ENCODE measurements at regions not wholly inside any gene's neighbourhood (a gene's known extent, or its start where the extent isn't known, plus 50 kb on each side); places are given as distances from the start of the nearest gene placed in this dataset.
A peak's percentile ranks its signal among the peaks of the same experiment; 100 is the strongest.

GRCh38 chr3:178419071-178419470, 117.2 kb upstream of the KCNMB2 start:
- no peaks in the 10 kb centered on the region for H3K27me3 ChIP-seq
- intact Hi-C loops (cut with DNase I): no loop called here
- no peak overlapping the region for H3K4me3 ChIP-seq
- H3K9me3 ChIP-seq: no peaks in the 10 kb centered on the region
- 37% methylated on average over 4 of the region's 4 CpGs for WGBS
- peak overlapping the region in 2 of 4 donors; percentile 12 to 53 for H3K27ac ChIP-seq (replicated peaks in 1 of 4)
- no peaks in the 10 kb centered on the region for H3K36me3 ChIP-seq
- peaks cover 0 to 12% (median 10%) of the 10 kb centered on the region in 4 donors for H3K4me1 ChIP-seq
- TF ChIP-seq CTCF (IDR thresholded peaks at IDR 0.05) (no peak), POLR2AphosphoS5 (IDR thresholded peaks at IDR 0.05) (no peak), EP300 (IDR thresholded peaks at IDR 0.05) (no peak), POLR2A (IDR thresholded peaks at IDR 0.05; ENCODE audit: low read depth) (no peak)
- no peak for DNase-seq (ENCODE audit: extremely low spot score)

- DNase-seq (ENCODE audit: extremely low spot score): no peak
- Histone ChIP-seq H3K27me3 (no peaks in the 10 kb centered on the region), H3K4me3 (no peak overlapping the region), H3K9me3 (no peaks in the 10 kb centered on the region), H3K4me1 (peaks cover 0 to 12% (median 10%) of the 10 kb centered on the region in 4 donors), H3K27ac (replicated peaks in 1 of 4) (no peak overlapping the region), H3K36me3 (no peaks in the 10 kb centered on the region)
- no peak for TF ChIP-seq CTCF (IDR thresholded peaks at IDR 0.05)
- TF ChIP-seq EP300 (IDR thresholded peaks at IDR 0.05): no peak
- TF ChIP-seq POLR2A (IDR thresholded peaks at IDR 0.05; ENCODE audit: low read depth): no peak
- no peak for TF ChIP-seq POLR2AphosphoS5 (IDR thresholded peaks at IDR 0.05)
- intact Hi-C loops (cut with DNase I): no loop called here
- 74% methylated on average over 1 of the region's 1 CpG for WGBS
Observed at GRCh38 chr3:178420033-178420432, 116.2 kb upstream of the KCNMB2 start.

DNA sequence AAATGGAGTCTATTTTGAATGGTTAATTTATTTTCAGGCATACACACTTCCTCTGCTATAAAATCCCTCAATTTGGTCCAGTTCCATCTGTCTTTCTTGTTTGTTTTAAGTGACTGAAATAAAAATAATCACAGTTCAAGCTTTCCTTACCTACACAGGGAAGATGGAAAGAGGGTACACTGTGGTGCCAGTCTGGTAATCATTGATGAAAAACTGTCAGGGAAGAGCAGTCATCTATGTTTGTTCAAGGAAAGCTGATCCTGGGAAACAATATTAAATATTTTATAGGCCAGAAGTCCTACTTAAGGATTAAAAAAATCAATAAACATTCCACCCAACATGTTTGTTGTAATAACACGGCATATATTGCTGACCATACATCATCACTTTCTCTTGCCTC, 115.2 kb upstream of the KCNMB2 start:
- Histone ChIP-seq H3K36me3 (no peaks in the 10 kb centered on the region), H3K9me3 (no peaks in the 10 kb centered on the region), H3K27me3 (no peaks in the 10 kb centered on the region), H3K27ac (replicated peaks in 1 of 4) (no peak overlapping the region), H3K4me1 (peaks cover 0 to 12% (median 10%) of the 10 kb centered on the region in 4 donors), H3K4me3 (no peak overlapping the region)
- 71% methylated on average over 1 of the region's 1 CpG for WGBS
- intact Hi-C loops (cut with DNase I): no loop called here
- TF ChIP-seq POLR2A (IDR thresholded peaks at IDR 0.05; ENCODE audit: low read depth): no peak
- no peak for TF ChIP-seq EP300 (IDR thresholded peaks at IDR 0.05)
- TF ChIP-seq CTCF (IDR thresholded peaks at IDR 0.05): no peak
- no peak for TF ChIP-seq POLR2AphosphoS5 (IDR thresholded peaks at IDR 0.05)
- no peak for DNase-seq (ENCODE audit: extremely low spot score)

GRCh38 chr3:178422406-178422805, 113.8 kb upstream of the KCNMB2 start:
- H3K27me3 ChIP-seq: no peaks in the 10 kb centered on the region
- H3K9me3 ChIP-seq: no peaks in the 10 kb centered on the region
- intact Hi-C loops (cut with DNase I): no loop called here
- H3K4me3 ChIP-seq: no peak overlapping the region
- no peak overlapping the region for H3K27ac ChIP-seq (replicated peaks in 1 of 4)
- H3K36me3 ChIP-seq: no peaks in the 10 kb centered on the region
- H3K4me1 ChIP-seq: peaks cover 0 to 12% (median 10%) of the 10 kb centered on the region in 4 donors
- TF ChIP-seq POLR2AphosphoS5 (IDR thresholded peaks at IDR 0.05) (no peak), CTCF (IDR thresholded peaks at IDR 0.05) (no peak), POLR2A (IDR thresholded peaks at IDR 0.05; ENCODE audit: low read depth) (no peak), EP300 (IDR thresholded peaks at IDR 0.05) (no peak)
- no peak for DNase-seq (ENCODE audit: extremely low spot score)

GRCh38 chr3:178428037-178428436, 108.2 kb upstream of the KCNMB2 start:
- no peaks in the 10 kb centered on the region for H3K4me1 ChIP-seq
- H3K4me3 ChIP-seq: no peak overlapping the region
- H3K27ac ChIP-seq (replicated peaks in 1 of 4): no peak overlapping the region
- no peaks in the 10 kb centered on the region for H3K36me3 ChIP-seq
- DNase-seq (ENCODE audit: extremely low spot score): no peak
- no peaks in the 10 kb centered on the region for H3K9me3 ChIP-seq
- H3K27me3 ChIP-seq: no peaks in the 10 kb centered on the region
- TF ChIP-seq POLR2AphosphoS5 (IDR thresholded peaks at IDR 0.05) (no peak), CTCF (IDR thresholded peaks at IDR 0.05) (no peak), POLR2A (IDR thresholded peaks at IDR 0.05; ENCODE audit: low read depth) (no peak), EP300 (IDR thresholded peaks at IDR 0.05) (no peak)
- intact Hi-C loops (cut with DNase I): no loop called here
